GM18499 (cell line): ENCODE measurements at regions not wholly inside any gene's neighbourhood (a gene's known extent, or its start where the extent isn't known, plus 50 kb on each side); places are given as distances from the start of the nearest gene placed in this dataset.
A peak's percentile ranks its signal among the peaks of the same experiment; 100 is the strongest.
"Not testable (repeated sequence)": the region's sequence is repeated elsewhere in the genome, so short reads cannot be mapped to it uniquely, and the experiment has no call there.

Source experiments
- ATAC-seq: cut with Tn5 transposase; IDR thresholded peaks from one replicate; pipeline ENCODE4 v1.9.1; 2021; ENCODE audit warnings: moderate number of reproducible peaks; ENCODE audit not compliant: insufficient read depth, unreplicated experiment

- ATAC-seq, result no peak
These were observed 86.3 kb downstream of the NUS1 start for GRCh38 chr6:117761610-117762009.

- peak; percentile 99 for ATAC-seq
These were observed 96.1 kb downstream of the NUS1 start for GRCh38 chr6:117771403-117771802.

GRCh38 chr6:117776441-117776840 is 101.2 kb downstream of the NUS1 start:
- ATAC-seq, result no peak

- ATAC-seq, result no peak
These were observed 106.3 kb downstream of the NUS1 start for GRCh38 chr6:117781550-117781949.

- no peak for ATAC-seq
These were observed 108.0 kb downstream of the NUS1 start for GRCh38 chr6:117783279-117783678.

GRCh38 chr6:117791012-117791411 is 115.7 kb downstream of the NUS1 start:
- no peak for ATAC-seq

- no peak for ATAC-seq
These were observed 111.8 kb upstream of the SLC35F1 start for GRCh38 chr6:117795234-117795633.

- ATAC-seq, result not testable (repeated sequence)
These were observed 108.2 kb upstream of the SLC35F1 start for GRCh38 chr6:117798819-117799218.

GRCh38 chr6:117810269-117810668 is 96.8 kb upstream of the SLC35F1 start:
- ATAC-seq, result no peak

GRCh38 chr6:117817499-117817898 is 89.6 kb upstream of the SLC35F1 start:
- no peak for ATAC-seq

- ATAC-seq, result no peak
These were observed 89.1 kb upstream of the SLC35F1 start for GRCh38 chr6:117817992-117818391.

GRCh38 chr6:117818449-117818848 is 88.6 kb upstream of the SLC35F1 start:
- ATAC-seq, result no peak

GRCh38 chr6:117829594-117830319 is 77.3 kb upstream of the SLC35F1 start:
- ATAC-seq, result no peak

- ATAC-seq, result no peak
These were observed 69.8 kb upstream of the SLC35F1 start for GRCh38 chr6:117837261-117837660.

GRCh38 chr6:117840541-117840983 is 66.5 kb upstream of the SLC35F1 start:
- no peak for ATAC-seq

GRCh38 chr6:117847912-117848311 is 59.2 kb upstream of the SLC35F1 start:
- ATAC-seq, result no peak

GRCh38 chr6:117849087-117849486 is 58.0 kb upstream of the SLC35F1 start:
- no peak for ATAC-seq
